ENCODE measurements at regions not wholly inside any gene's neighbourhood (a gene's known extent, or its start where the extent isn't known, plus 50 kb on each side); places are given as distances from the start of the nearest gene placed in this dataset.

- no peak for TF ChIP-seq ZNF398 (tag by site-specific recombination; IDR thresholded peaks at IDR 0.05)
- TF ChIP-seq ZSCAN16 (tag by site-specific recombination; IDR thresholded peaks at IDR 0.05): no peak
- no peak for TF ChIP-seq SETDB1 (IDR thresholded peaks at IDR 0.05; ENCODE audit: insufficient read length, low read length)
- no peak for TF ChIP-seq ZNF792 (tag by site-specific recombination; IDR thresholded peaks at IDR 0.05)
- no peak for TF ChIP-seq ZIC2 (tag by site-specific recombination; IDR thresholded peaks at IDR 0.05)
- no peak for TF ChIP-seq ZBTB7A (tag by site-specific recombination; IDR thresholded peaks at IDR 0.05; ENCODE audit: low read depth)
- TF ChIP-seq ZNF202 (tag by site-specific recombination; IDR thresholded peaks at IDR 0.05; ENCODE audit: borderline replicate concordance): no peak
- TF ChIP-seq ZNF112 (tag by site-specific recombination; IDR thresholded peaks at IDR 0.05): no peak
- TF ChIP-seq ZNF133 (tag by site-specific recombination; IDR thresholded peaks at IDR 0.05): no peak
Observed at GRCh38 chr2:176833671-176834070, 378.9 kb upstream of the HNRNPA3 start (continued).

GRCh38 chr2:176834226-176834625 lies 378.4 kb upstream of the HNRNPA3 start:
- no peak for TF ChIP-seq ZNF121 (tag by site-specific recombination; IDR thresholded peaks at IDR 0.05)
- no peak for TF ChIP-seq ZNF776 (tag by site-specific recombination; IDR thresholded peaks at IDR 0.05; ENCODE audit: borderline replicate concordance)
- no peak for TF ChIP-seq INSM2 (tag by site-specific recombination; IDR thresholded peaks at IDR 0.05)
- no peak for TF ChIP-seq ZNF785 (tag by site-specific recombination; IDR thresholded peaks at IDR 0.05)
- no peak for TF ChIP-seq ZNF398 (tag by site-specific recombination; IDR thresholded peaks at IDR 0.05)
- TF ChIP-seq ZNF660 (tag by site-specific recombination; IDR thresholded peaks at IDR 0.05): no peak
- no peak for TF ChIP-seq ZNF530 (tag by site-specific recombination; IDR thresholded peaks at IDR 0.05; ENCODE audit: low read depth)
- no peak for TF ChIP-seq ZNF433 (tag by site-specific recombination; IDR thresholded peaks at IDR 0.05; ENCODE audit: low read depth)
- no peak for TF ChIP-seq FEZF1 (tag by site-specific recombination; IDR thresholded peaks at IDR 0.05)
- no peak for TF ChIP-seq ZNF623 (tag by site-specific recombination; IDR thresholded peaks at IDR 0.05)
- TF ChIP-seq ZNF311 (tag by site-specific recombination; IDR thresholded peaks at IDR 0.05; ENCODE audit: borderline replicate concordance): no peak
- no peak for TF ChIP-seq ZNF341 (tag by site-specific recombination; IDR thresholded peaks at IDR 0.05; ENCODE audit: low read depth)
- no peak for TF ChIP-seq HOXD13 (CRISPR knock-in tag; IDR thresholded peaks at IDR 0.05; ENCODE audit: borderline replicate concordance)
- no peak for TF ChIP-seq ZNF335 (tag by site-specific recombination; conservative IDR thresholded peaks at IDR 0.05)
- TF ChIP-seq MEIS1 (CRISPR knock-in tag; IDR thresholded peaks at IDR 0.05; ENCODE audit: borderline replicate concordance): no peak
- TF ChIP-seq ZNF610 (tag by site-specific recombination; IDR thresholded peaks at IDR 0.05; ENCODE audit: borderline replicate concordance): no peak
- no peak for TF ChIP-seq CTCF (tag by site-specific recombination; IDR thresholded peaks at IDR 0.05)
- no peak for TF ChIP-seq ZFP41 (tag by site-specific recombination; IDR thresholded peaks at IDR 0.05; ENCODE audit: borderline replicate concordance)
- CTCF ChIA-PET: no interaction called here
- H3K4me3 ChIP-seq (ENCODE audit: low read depth, low read length): no peak overlapping the region
- H3K27ac ChIP-seq (ENCODE audit: extremely low read depth, low read depth, low read length): no peak overlapping the region
- no peaks in the 10 kb centered on the region for H3K36me3 ChIP-seq (ENCODE audit: control insufficient read depth in 2 of 2, insufficient read depth in 1 of 2, low read length in 2 of 2)
- H3K4me1 ChIP-seq (ENCODE audit: control insufficient read depth, insufficient read depth, low read length): no peaks in the 10 kb centered on the region
- POLR2A ChIA-PET: no interaction called here
- no peaks in the 10 kb centered on the region for H3K9me3 ChIP-seq (ENCODE audit: control insufficient read depth, insufficient read depth, low read depth, low read length)
